ENCODE measurements at regions not wholly inside any gene's neighbourhood (a gene's known extent, or its start where the extent isn't known, plus 50 kb on each side); places are given as distances from the start of the nearest gene placed in this dataset.

- H4K20me1 ChIP-seq (ENCODE audit: insufficient read depth, low read length): no peaks in the 10 kb centered on the region
- no peaks in the 10 kb centered on the region for H3K36me3 ChIP-seq (replicated peaks; ENCODE audit: insufficient read depth, low read length)
- no peaks in the 10 kb centered on the region for H3K4me1 ChIP-seq (ENCODE audit: low read length)
- no peaks in the 10 kb centered on the region for H3K27me3 ChIP-seq (replicated peaks; ENCODE audit: insufficient read depth, low read length)
- H3K27ac ChIP-seq (ENCODE audit: low read length): no peak overlapping the region
- no peaks in the 10 kb centered on the region for H3K9me2 ChIP-seq (replicated peaks; ENCODE audit: insufficient read depth, low read length)
- no peak for TF ChIP-seq EZH2 (optimal IDR thresholded peaks at IDR 0.05; ENCODE audit: low read depth, low read length)
- no peak for TF ChIP-seq EZH2phosphoT487 (IDR thresholded peaks at IDR 0.05; ENCODE audit: low read length)
- TF ChIP-seq, protein P1, sequence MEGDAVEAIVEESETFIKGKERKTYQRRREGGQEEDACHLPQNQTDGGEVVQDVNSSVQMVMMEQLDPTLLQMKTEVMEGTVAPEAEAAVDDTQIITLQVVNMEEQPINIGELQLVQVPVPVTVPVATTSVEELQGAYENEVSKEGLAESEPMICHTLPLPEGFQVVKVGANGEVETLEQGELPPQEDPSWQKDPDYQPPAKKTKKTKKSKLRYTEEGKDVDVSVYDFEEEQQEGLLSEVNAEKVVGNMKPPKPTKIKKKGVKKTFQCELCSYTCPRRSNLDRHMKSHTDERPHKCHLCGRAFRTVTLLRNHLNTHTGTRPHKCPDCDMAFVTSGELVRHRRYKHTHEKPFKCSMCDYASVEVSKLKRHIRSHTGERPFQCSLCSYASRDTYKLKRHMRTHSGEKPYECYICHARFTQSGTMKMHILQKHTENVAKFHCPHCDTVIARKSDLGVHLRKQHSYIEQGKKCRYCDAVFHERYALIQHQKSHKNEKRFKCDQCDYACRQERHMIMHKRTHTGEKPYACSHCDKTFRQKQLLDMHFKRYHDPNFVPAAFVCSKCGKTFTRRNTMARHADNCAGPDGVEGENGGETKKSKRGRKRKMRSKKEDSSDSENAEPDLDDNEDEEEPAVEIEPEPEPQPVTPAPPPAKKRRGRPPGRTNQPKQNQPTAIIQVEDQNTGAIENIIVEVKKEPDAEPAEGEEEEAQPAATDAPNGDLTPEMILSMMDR (IDR thresholded peaks at IDR 0.05; ENCODE audit: low read length): no peak
- H3F3A ChIP-seq (ENCODE audit: insufficient read depth, low read length): no peaks in the 10 kb centered on the region
- H3K9me3 ChIP-seq (replicated peaks; ENCODE audit: insufficient read depth, low read length): no peaks in the 10 kb centered on the region
- DNase-seq: no peak
- H3K4me2 ChIP-seq (ENCODE audit: low read depth, low read length): no peak overlapping the region
- no peak overlapping the region for H3K4me3 ChIP-seq (ENCODE audit: low read length)
- no peaks in the 10 kb centered on the region for H3K79me2 ChIP-seq (ENCODE audit: low read length)
- H3K9ac ChIP-seq (ENCODE audit: low read length): no peak overlapping the region
- H2AFZ ChIP-seq (ENCODE audit: low read length): no peak overlapping the region
These were observed 315.5 kb downstream of the IRX1 start for GRCh38 chr5:3911111-3911510.

DNA sequence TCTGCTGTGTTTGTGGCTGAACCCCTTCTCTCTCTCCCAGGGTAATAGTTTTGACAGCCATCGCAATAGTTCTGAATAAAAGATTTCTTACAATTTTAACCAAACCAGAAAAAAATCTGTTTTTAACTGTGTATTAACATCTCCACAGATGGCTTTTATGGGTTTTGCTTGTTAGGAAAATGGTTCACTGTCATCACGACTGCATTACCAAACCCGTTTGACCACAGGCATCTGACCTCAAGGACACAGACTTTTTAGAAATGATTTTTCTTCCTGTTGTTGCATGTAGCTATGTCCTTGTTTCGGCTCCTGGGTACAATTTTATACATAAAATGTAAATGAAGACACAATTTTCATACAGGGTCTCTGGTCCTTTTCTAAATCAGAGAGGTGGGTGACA is 316.1 kb downstream of the IRX1 start:
- Histone ChIP-seq H3K27ac (ENCODE audit: low read length) (no peak overlapping the region), H3K9me3 (replicated peaks; ENCODE audit: insufficient read depth, low read length) (no peaks in the 10 kb centered on the region)
- DNase-seq: no peak

GRCh38 chr5:3912790-3913189 is 317.2 kb downstream of the IRX1 start:
- Histone ChIP-seq H2AFZ (ENCODE audit: low read length) (no peak overlapping the region), H3K27me3 (replicated peaks; ENCODE audit: insufficient read depth, low read length) (no peaks in the 10 kb centered on the region), H3K27ac (ENCODE audit: low read length) (no peak overlapping the region), H3K9me2 (replicated peaks; ENCODE audit: insufficient read depth, low read length) (no peaks in the 10 kb centered on the region), H3F3A (ENCODE audit: insufficient read depth, low read length) (no peaks in the 10 kb centered on the region), H3K4me1 (ENCODE audit: low read length) (no peaks in the 10 kb centered on the region), H3K79me2 (ENCODE audit: low read length) (no peaks in the 10 kb centered on the region), H3K4me2 (ENCODE audit: low read depth, low read length) (no peak overlapping the region), H4K20me1 (ENCODE audit: insufficient read depth, low read length) (no peaks in the 10 kb centered on the region), H3K9ac (ENCODE audit: low read length) (no peak overlapping the region), H3K9me3 (replicated peaks; ENCODE audit: insufficient read depth, low read length) (no peaks in the 10 kb centered on the region), H3K36me3 (replicated peaks; ENCODE audit: insufficient read depth, low read length) (no peaks in the 10 kb centered on the region), H3K4me3 (ENCODE audit: low read length) (no peak overlapping the region)
- TF ChIP-seq EZH2phosphoT487 (IDR thresholded peaks at IDR 0.05; ENCODE audit: low read length) (no peak), EZH2 (optimal IDR thresholded peaks at IDR 0.05; ENCODE audit: low read depth, low read length) (no peak)
- TF ChIP-seq, protein P1 (IDR thresholded peaks at IDR 0.05; ENCODE audit: low read length): no peak
- no peak for DNase-seq

More for the DNA sequence above, 316.1 kb downstream of the IRX1 start:
- H3K4me3 ChIP-seq (ENCODE audit: low read length): no peak overlapping the region
- TF ChIP-seq EZH2 (optimal IDR thresholded peaks at IDR 0.05; ENCODE audit: low read depth, low read length) (no peak), EZH2phosphoT487 (IDR thresholded peaks at IDR 0.05; ENCODE audit: low read length) (no peak)
- TF ChIP-seq, protein P1 (IDR thresholded peaks at IDR 0.05; ENCODE audit: low read length): no peak
- no peak overlapping the region for H3K9ac ChIP-seq (ENCODE audit: low read length)
- no peaks in the 10 kb centered on the region for H3K79me2 ChIP-seq (ENCODE audit: low read length)
- H3K9me2 ChIP-seq (replicated peaks; ENCODE audit: insufficient read depth, low read length): no peaks in the 10 kb centered on the region
- H3K36me3 ChIP-seq (replicated peaks; ENCODE audit: insufficient read depth, low read length): no peaks in the 10 kb centered on the region
- H3K4me2 ChIP-seq (ENCODE audit: low read depth, low read length): no peak overlapping the region
- no peaks in the 10 kb centered on the region for H3K27me3 ChIP-seq (replicated peaks; ENCODE audit: insufficient read depth, low read length)
- no peak overlapping the region for H2AFZ ChIP-seq (ENCODE audit: low read length)
- no peaks in the 10 kb centered on the region for H3F3A ChIP-seq (ENCODE audit: insufficient read depth, low read length)
- H4K20me1 ChIP-seq (ENCODE audit: insufficient read depth, low read length): no peaks in the 10 kb centered on the region
- no peaks in the 10 kb centered on the region for H3K4me1 ChIP-seq (ENCODE audit: low read length)

Measured in MM.1S (cell line).